Activated CD8-positive, alpha-beta memory T cell treated with anti-CD3 and anti-CD28 coated beads, Interleukin-2, amount 50 U/mL, for 1 hour (primary cell): ENCODE measurements at regions not wholly inside any gene's neighbourhood (a gene's known extent, or its start where the extent isn't known, plus 50 kb on each side); places are given as distances from the start of the nearest gene placed in this dataset.

Experiments
- DNase-seq: peaks from one replicate; pipeline ENCODE4 v3.0.0-alpha.2; 2020; ENCODE audit errors: extremely low read depth

- DNase-seq = no peak
Measured at GRCh38 chr1:221104596-221104995, 225.4 kb downstream of the HLX start.

GRCh38 chr1:221105578-221105977, 226.3 kb downstream of the HLX start:
- no peak for DNase-seq

- no peak for DNase-seq
Measured at GRCh38 chr1:221106616-221107015, 227.4 kb downstream of the HLX start.

- DNase-seq = no peak
Measured at GRCh38 chr1:221109930-221110329, 230.7 kb downstream of the HLX start.

- no peak for DNase-seq
Measured at GRCh38 chr1:221117133-221117532, 237.9 kb downstream of the HLX start.

- DNase-seq = no peak
Measured at GRCh38 chr1:221117548-221117951, 238.3 kb downstream of the HLX start.

- DNase-seq = no peak
Measured at GRCh38 chr1:221118176-221118937, 239.1 kb downstream of the HLX start.

DNA sequence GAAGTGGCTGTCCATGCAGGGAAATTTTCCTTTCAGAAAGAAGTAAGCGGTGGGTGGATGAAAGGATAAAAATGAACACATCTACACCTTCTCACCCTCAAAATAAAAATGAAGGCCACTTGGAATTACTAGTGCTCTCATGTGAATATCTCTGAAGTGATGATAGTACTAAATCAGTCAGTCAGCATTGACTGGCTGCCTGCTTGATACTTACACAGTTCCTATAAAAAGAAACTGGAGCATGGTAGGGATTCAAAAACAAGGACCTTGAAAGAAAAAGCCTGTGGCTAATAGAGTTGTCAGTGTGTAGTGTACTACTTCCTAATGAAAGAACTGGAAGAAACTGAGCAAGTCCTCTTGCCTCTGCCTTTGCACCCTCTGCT, 239.7 kb downstream of the HLX start:
- DNase-seq = no peak

- DNase-seq = no peak
Measured at GRCh38 chr1:221122501-221122900, 243.3 kb downstream of the HLX start.

GRCh38 chr1:221125976-221126375, 246.7 kb downstream of the HLX start:
- no peak for DNase-seq

GRCh38 chr1:221137666-221138065, 258.4 kb downstream of the HLX start:
- DNase-seq = no peak

DNA sequence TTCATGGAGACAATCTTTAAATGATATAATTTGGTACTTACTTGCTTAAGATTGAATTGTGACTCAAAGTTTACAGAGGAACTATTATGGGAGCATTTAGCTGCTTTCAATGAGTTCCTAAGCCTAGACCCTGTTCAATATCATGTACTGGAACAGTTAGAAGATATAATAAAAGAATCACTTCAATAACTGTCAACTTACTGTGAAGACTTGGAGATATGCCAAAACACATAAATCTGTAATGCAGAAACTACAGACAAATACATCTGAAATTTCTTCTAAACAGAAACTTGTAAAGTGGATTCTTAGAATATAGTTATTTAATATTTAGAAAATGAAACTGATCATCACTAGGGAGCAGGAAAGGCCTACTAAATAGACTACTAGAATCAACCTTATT, 259.3 kb downstream of the HLX start:
- no peak for DNase-seq

DNA sequence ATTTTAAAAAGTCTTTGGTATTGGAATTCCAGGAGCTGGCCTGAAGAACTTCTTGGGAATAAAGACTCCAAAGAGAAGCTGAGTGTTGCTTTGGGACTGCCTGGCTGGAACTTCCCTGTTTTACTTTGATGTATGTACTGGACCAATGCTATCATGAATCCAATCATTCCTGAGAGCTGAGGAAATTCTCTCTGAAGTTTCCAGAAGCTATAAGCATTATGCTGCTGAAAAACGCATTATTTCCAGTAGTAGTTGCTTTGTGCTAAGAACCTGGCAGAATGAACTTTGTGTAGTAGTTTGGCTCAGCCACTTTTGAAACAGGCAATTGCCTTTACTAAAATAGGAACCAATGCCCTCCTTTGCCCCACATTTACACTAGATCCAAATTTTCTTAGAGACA, 260.7 kb downstream of the HLX start:
- DNase-seq = no peak

DNA sequence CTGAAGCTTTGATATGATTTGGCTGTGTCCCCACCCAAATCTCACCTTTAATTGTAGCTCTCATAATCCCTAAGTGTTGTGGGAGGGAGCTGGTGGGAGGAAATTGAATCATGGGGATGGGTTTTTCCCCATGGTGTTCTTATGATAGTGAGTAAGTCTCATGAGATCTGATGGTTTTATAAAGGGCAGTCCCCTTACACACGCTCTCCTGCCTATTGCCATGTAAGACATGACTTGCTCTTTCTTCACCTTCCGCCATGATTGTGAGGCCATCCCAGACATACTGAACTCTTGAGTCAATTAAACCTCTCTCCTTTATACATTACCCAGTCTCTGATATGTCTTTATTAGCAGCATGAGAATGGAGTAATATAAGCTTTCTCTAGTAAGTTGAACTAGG, 261.9 kb downstream of the HLX start:
- no peak for DNase-seq

DNA sequence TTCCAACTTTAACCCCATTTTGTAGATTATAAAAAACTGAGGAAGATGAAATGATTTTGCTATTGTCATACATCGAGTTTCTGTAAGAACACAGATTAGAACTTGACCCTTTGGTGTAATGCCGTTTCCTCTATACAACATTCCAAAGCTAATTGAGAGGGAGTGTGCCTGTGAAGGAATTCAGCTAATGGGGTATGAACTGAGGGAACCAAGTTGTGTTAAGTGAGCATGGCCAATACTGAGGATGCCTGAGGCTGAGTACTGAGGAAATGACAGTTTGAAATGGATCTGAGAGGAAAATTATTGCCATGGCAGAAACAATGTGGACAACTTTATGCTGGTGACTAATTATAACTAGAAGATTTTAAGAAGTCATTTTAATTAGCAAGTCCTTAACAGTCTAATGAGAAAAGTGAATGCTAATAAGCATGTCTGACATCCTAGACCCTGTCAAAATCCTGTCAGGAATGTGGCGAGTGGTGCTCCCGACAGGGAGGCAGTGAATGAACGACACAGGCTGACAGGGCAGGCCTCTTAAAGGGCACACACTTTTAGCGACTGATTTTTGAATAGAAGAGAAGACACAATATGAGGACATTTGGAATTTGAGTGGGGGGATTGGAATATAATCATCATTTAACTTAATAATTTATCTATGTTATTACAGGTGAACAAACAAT, 262.5 kb downstream of the HLX start:
- no peak for DNase-seq

- no peak for DNase-seq
Measured at GRCh38 chr1:221148660-221149059, 269.4 kb downstream of the HLX start.

GRCh38 chr1:221149111-221149510, 269.9 kb downstream of the HLX start:
- no peak for DNase-seq

DNA sequence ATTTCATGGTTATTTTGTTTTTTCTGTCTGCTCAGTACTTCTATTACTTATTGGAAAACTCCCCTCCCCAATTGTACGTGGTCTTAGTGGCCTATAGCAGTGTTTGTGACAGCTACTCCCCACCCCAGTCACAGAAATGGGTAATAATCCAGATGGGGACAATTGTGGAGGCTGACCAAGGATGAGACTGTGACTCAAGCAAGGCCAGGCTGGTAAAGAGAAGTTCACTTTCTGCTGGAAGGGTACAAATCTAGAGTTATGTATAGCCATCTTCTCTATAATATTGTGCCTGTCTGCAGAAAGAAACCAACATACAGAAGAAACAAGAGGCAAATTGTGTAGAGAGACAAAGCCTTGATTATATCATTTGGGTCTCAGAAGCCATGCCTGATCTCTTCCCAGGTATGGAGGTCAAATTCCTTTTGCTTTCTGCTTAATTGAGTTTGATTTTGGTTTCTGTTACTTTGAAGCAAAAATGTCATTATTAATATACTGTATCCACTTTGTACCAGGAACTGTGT, 270.4 kb downstream of the HLX start:
- DNase-seq = no peak

GRCh38 chr1:221150996-221151395, 271.8 kb downstream of the HLX start:
- DNase-seq = no peak

DNA sequence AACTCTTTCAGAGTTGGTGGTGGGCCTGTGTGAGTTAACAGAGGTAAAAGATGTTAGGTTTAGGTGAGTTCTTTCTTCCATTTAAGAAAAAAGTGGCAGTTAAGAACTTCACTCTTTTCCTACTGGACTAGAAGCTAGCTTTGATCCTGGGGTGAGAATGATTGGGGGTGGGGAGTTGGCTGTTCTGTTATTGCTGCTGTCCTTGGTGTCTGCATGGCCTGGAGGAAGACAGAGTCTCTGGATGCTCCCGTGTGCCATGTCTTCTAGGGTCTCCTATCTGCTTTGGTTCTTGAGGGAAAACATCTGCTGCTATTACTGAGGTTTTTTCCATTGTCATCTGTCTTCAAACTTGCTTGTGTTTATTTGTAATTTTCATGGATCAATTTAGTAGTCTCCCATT, 275.7 kb downstream of the HLX start:
- DNase-seq = no peak

GRCh38 chr1:221157026-221157761, 278.0 kb downstream of the HLX start:
- no peak for DNase-seq

DNA sequence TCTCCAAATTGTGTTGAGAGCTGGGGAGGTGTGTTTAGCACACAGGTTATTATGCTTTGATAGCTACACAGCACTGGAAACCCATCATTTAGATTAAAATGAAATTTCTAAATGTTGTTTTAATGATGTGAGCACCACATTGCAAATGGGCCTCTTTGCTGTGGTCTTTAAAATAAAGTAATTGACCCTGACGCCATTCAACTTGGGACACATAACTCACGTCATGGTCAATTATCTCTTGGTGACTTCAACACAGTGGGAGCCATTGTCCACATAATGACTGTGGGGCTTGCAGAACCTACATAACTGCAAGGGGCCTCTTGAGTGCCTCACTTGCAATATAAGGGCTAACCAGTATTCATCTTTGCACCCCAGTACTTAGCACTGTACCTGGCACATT, 280.4 kb downstream of the HLX start:
- no peak for DNase-seq

DNA sequence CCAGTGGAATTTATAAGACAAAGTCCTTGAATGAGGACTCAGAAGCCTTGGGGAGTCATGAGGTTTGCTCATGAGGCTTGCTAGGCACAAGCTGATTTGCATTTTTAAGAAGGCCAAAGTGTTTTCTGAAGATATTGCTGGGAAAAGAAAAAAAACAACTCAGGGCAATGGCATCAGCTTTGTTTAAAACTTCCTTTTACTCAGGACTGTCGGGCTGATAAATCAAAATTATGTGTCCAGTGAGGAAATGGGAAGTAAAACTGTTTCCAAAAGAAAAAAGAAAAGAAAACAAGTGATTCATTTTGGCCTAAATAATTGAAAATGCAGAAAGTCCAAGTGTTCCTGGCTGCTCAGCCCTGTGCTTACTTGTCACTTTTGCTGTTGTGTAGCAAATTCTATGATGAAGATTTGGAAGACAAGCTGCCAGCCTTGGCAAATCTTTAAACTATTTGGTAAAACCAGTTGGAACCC, 282.4 kb downstream of the HLX start:
- DNase-seq = no peak
